ENCODE measurements at regions not wholly inside any gene's neighbourhood (a gene's known extent, or its start where the extent isn't known, plus 50 kb on each side); places are given as distances from the start of the nearest gene placed in this dataset.
"Not testable (repeated sequence)": the region's sequence is repeated elsewhere in the genome, so short reads cannot be mapped to it uniquely, and the experiment has no call there.

DNA sequence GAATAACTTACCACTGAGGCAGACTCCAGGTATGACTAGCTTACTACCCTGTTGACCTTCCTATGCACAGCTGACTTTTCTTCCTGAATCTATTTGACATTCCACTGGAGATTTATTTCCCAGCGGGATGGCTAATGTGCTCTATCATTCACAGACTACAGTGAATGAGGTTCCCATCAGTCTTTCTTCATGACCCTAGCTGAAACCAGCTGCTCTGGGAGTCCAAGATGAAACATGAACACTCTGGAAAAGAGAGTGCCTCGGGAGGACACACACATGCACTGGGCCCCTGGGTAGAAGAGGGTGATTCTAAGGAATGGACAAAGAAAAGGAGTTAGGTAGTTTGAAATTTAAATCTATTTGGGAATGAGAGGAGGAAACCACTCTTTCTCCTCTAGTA is 82.6 kb upstream of the DST start:
- Histone ChIP-seq H3K27ac (ENCODE audit: low read depth, low read length) (no peak overlapping the region; the same call in 1 of the 2 replicates), H3K9me3 (ENCODE audit: insufficient read depth, low read depth, low read length) (peaks cover 8% of the 10 kb centered on the region), H3K9ac (ENCODE audit: low read depth, low read length) (no peak overlapping the region), H3K27me3 (ENCODE audit: insufficient read depth, low read length) (no peaks in the 10 kb centered on the region), H3K36me3 (ENCODE audit: insufficient read depth, low read length) (0 out of 2 replicates have a peak, but pooled peaks cover 6% of the 10 kb centered on the region), H3K4me1 (ENCODE audit: insufficient read depth, low read length) (peaks cover 44% of the 10 kb centered on the region), H3K4me3 (ENCODE audit: low read length) (no peak overlapping the region)
- WGBS: 81% methylated on average over 2 of the region's 2 CpGs

DNA sequence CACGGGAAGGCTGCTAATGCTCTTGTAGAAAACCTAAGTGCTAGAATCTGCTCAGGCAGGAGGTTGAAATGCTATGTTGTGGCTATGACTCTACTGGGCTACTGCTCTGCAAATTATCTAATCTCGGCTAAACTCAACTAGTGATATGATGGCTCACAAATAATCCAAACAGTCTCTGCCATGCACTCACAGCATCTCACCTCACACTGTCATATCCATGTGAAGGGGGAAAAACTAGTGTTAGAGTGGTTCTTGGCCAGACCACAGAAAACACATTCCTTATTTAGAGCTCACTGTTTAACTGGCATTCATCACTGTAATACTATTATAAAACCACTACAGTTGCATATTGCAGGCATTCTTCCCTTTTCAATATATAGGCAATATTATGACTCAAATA is 81.8 kb upstream of the DST start:
- peaks cover 44% of the 10 kb centered on the region for H3K4me1 ChIP-seq (ENCODE audit: insufficient read depth, low read length)
- H3K9me3 ChIP-seq (ENCODE audit: insufficient read depth, low read depth, low read length): peaks cover 11% of the 10 kb centered on the region
- 97% methylated on average over 2 of the region's 2 CpGs for WGBS
- no peak overlapping the region for H3K4me3 ChIP-seq (ENCODE audit: low read length)
- 0 out of 2 replicates have a peak, but pooled peaks cover 6% of the 10 kb centered on the region for H3K36me3 ChIP-seq (ENCODE audit: insufficient read depth, low read length)
- no peaks in the 10 kb centered on the region for H3K27me3 ChIP-seq (ENCODE audit: insufficient read depth, low read length)
- no peak overlapping the region for H3K27ac ChIP-seq (ENCODE audit: low read depth, low read length)
- no peak overlapping the region for H3K9ac ChIP-seq (ENCODE audit: low read depth, low read length)

DNA sequence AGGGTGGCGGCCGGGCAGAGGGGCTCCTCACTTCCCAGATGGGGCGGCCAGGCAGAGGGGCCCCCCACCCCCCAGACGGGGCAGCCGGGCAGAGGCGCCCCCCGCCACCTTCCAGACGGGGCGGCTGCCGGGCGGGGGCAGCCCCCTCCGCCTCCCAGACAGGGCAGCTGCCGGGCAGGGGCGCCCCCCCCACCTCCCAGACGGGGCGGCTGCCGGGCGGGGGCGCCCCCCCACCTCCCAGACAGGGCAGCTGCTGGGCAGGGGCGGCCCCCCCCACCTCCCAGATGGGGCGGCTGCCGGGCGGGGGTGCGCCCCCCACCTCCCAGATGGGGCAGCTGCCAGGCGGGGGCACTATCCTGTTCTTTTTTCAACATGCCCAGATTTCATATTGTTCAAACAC is 78.2 kb upstream of the DST start:
- Histone ChIP-seq H3K27ac (ENCODE audit: low read depth, low read length) (no peak overlapping the region), H3K4me3 (ENCODE audit: low read length) (no peak overlapping the region), H3K9me3 (ENCODE audit: insufficient read depth, low read depth, low read length) (peaks cover 22% of the 10 kb centered on the region), H3K27me3 (ENCODE audit: insufficient read depth, low read length) (no peaks in the 10 kb centered on the region), H3K4me1 (ENCODE audit: insufficient read depth, low read length) (peaks cover 29% of the 10 kb centered on the region), H3K36me3 (ENCODE audit: insufficient read depth, low read length) (0 out of 2 replicates have a peak, but pooled peaks cover 6% of the 10 kb centered on the region), H3K9ac (ENCODE audit: low read depth, low read length) (no peak overlapping the region)
- 91% methylated on average over 23 of the region's 25 CpGs for WGBS

DNA sequence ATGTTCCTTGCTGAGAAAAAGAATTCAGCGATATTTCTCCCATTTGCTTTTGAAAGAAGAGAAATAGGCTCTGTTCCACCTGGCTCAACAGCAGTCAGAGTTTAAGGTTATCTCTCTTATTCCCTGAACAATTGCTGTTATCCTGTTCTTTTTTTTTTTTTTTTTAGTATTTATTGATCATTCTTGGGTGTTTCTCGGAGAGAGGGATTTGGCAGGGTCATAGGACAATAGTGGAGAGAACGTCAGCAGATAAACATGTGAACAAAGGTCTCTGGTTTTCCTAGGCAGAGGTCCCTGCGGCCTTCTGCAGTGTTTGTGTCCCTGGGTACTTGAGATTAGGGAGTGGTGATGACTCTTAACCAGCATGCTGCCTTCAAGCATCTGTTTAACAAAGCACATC is 77.5 kb upstream of the DST start:
- not testable (repeated sequence) for H3K4me3 ChIP-seq (ENCODE audit: low read length); H3K27me3 ChIP-seq (ENCODE audit: insufficient read depth, low read length); H3K36me3 ChIP-seq (ENCODE audit: insufficient read depth, low read length); H3K9ac ChIP-seq (ENCODE audit: low read depth, low read length); H3K27ac ChIP-seq (ENCODE audit: low read depth, low read length)
- 81% methylated on average over 3 of the region's 4 CpGs for WGBS
- peaks cover 29% of the 10 kb centered on the region for H3K4me1 ChIP-seq (ENCODE audit: insufficient read depth, low read length)
- peaks cover 22% of the 10 kb centered on the region for H3K9me3 ChIP-seq (ENCODE audit: insufficient read depth, low read depth, low read length)

GRCh38 chr6:56719315-56720058 is 76.8 kb upstream of the DST start:
- H3K27ac ChIP-seq (ENCODE audit: low read depth, low read length); H3K36me3 ChIP-seq (ENCODE audit: insufficient read depth, low read length); H3K4me3 ChIP-seq (ENCODE audit: low read length); H3K9ac ChIP-seq (ENCODE audit: low read depth, low read length); H3K27me3 ChIP-seq (ENCODE audit: insufficient read depth, low read length): not testable (repeated sequence)
- peaks cover 29% of the 10 kb centered on the region for H3K4me1 ChIP-seq (ENCODE audit: insufficient read depth, low read length)
- 90% methylated on average over 10 of the region's 13 CpGs for WGBS
- H3K9me3 ChIP-seq (ENCODE audit: insufficient read depth, low read depth, low read length): peaks cover 22% of the 10 kb centered on the region

- no peak overlapping the region for H3K27ac ChIP-seq (ENCODE audit: low read depth, low read length)
- H3K4me3 ChIP-seq (ENCODE audit: low read length): no peak overlapping the region
- H3K4me1 ChIP-seq (ENCODE audit: insufficient read depth, low read length): peaks cover 39% of the 10 kb centered on the region
- no peak overlapping the region for H3K9ac ChIP-seq (ENCODE audit: low read depth, low read length)
- no peaks in the 10 kb centered on the region for H3K27me3 ChIP-seq (ENCODE audit: insufficient read depth, low read length)
- H3K36me3 ChIP-seq (ENCODE audit: insufficient read depth, low read length): 0 out of 2 replicates have a peak, but pooled peaks cover 6% of the 10 kb centered on the region
- peaks cover 22% of the 10 kb centered on the region for H3K9me3 ChIP-seq (ENCODE audit: insufficient read depth, low read depth, low read length)
Measured at GRCh38 chr6:56718236-56718635, 75.5 kb upstream of the DST start.

GRCh38 chr6:56716229-56716628 is 73.5 kb upstream of the DST start:
- H3K27me3 ChIP-seq (ENCODE audit: insufficient read depth, low read length): no peaks in the 10 kb centered on the region
- H3K4me1 ChIP-seq (ENCODE audit: insufficient read depth, low read length): peaks cover 49% of the 10 kb centered on the region
- H3K36me3 ChIP-seq (ENCODE audit: insufficient read depth, low read length): no peaks in the 10 kb centered on the region
- WGBS: 96% methylated on average over 3 of the region's 3 CpGs
- H3K9me3 ChIP-seq (ENCODE audit: insufficient read depth, low read depth, low read length): peaks cover 14% of the 10 kb centered on the region; the same call in 1 of the 2 replicates
- no peak overlapping the region for H3K4me3 ChIP-seq (ENCODE audit: low read length)
- H3K27ac ChIP-seq (ENCODE audit: low read depth, low read length): no peak overlapping the region
- H3K9ac ChIP-seq (ENCODE audit: low read depth, low read length): no peak overlapping the region

GRCh38 chr6:56715741-56716140 is 73.1 kb upstream of the DST start:
- no peak overlapping the region for H3K4me3 ChIP-seq (ENCODE audit: low read length)
- H3K27me3 ChIP-seq (ENCODE audit: insufficient read depth, low read length): no peaks in the 10 kb centered on the region
- peak overlapping the region; percentile 54 for H3K27ac ChIP-seq (ENCODE audit: low read depth, low read length)
- H3K9me3 ChIP-seq (ENCODE audit: insufficient read depth, low read depth, low read length): peaks cover 14% of the 10 kb centered on the region; the same call in 1 of the 2 replicates
- H3K36me3 ChIP-seq (ENCODE audit: insufficient read depth, low read length): no peaks in the 10 kb centered on the region
- 83% methylated on average over 3 of the region's 3 CpGs for WGBS
- no peak overlapping the region for H3K9ac ChIP-seq (ENCODE audit: low read depth, low read length)
- H3K4me1 ChIP-seq (ENCODE audit: insufficient read depth, low read length): peaks cover 52% of the 10 kb centered on the region

GRCh38 chr6:56714982-56715456 is 72.3 kb upstream of the DST start:
- peaks cover 60% of the 10 kb centered on the region for H3K4me1 ChIP-seq (ENCODE audit: insufficient read depth, low read length)
- H3K27me3 ChIP-seq (ENCODE audit: insufficient read depth, low read length): no peaks in the 10 kb centered on the region
- no peaks in the 10 kb centered on the region for H3K36me3 ChIP-seq (ENCODE audit: insufficient read depth, low read length)
- H3K9ac ChIP-seq (ENCODE audit: low read depth, low read length): no peak overlapping the region
- H3K9me3 ChIP-seq (ENCODE audit: insufficient read depth, low read depth, low read length): peaks cover 14% of the 10 kb centered on the region; the same call in 1 of the 2 replicates
- H3K4me3 ChIP-seq (ENCODE audit: low read length): no peak overlapping the region
- 17% methylated on average over 2 of the region's 2 CpGs for WGBS
- H3K27ac ChIP-seq (ENCODE audit: low read depth, low read length): peak overlapping the region; percentile 54; the same call in 1 of the 2 replicates

DNA sequence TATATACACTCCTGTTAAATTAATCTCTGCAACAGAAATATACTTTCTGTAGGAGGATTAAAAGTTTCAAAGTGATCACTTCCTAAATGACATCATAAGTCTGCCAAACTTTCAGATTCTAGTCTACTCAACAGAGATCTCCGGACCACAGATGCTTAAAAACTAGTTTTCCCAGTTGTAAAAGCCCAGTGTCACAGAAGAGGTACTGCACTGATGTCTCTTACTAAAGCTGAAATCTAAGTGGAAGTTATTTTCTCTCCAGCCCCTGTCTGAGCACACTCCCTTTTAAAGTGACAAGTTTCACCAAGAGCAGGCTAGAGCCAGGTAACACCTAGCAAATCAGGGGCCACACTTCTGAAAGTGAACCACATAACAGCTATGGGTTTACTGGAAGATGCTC is 71.6 kb upstream of the DST start:
- H3K4me3 ChIP-seq (ENCODE audit: low read length): no peak overlapping the region
- no peak overlapping the region for H3K27ac ChIP-seq (ENCODE audit: low read depth, low read length)
- peaks cover 67% of the 10 kb centered on the region for H3K4me1 ChIP-seq (ENCODE audit: insufficient read depth, low read length)
- peaks cover 10% of the 10 kb centered on the region; the same call in 1 of the 2 replicates for H3K9me3 ChIP-seq (ENCODE audit: insufficient read depth, low read depth, low read length)
- H3K36me3 ChIP-seq (ENCODE audit: insufficient read depth, low read length): no peaks in the 10 kb centered on the region
- WGBS: 97% methylated on average over 1 of the region's 1 CpG
- no peak overlapping the region for H3K9ac ChIP-seq (ENCODE audit: low read depth, low read length)
- H3K27me3 ChIP-seq (ENCODE audit: insufficient read depth, low read length): no peaks in the 10 kb centered on the region

- no peak overlapping the region for H3K9ac ChIP-seq (ENCODE audit: low read depth, low read length)
- peaks cover 69% of the 10 kb centered on the region for H3K4me1 ChIP-seq (ENCODE audit: insufficient read depth, low read length)
- no peaks in the 10 kb centered on the region for H3K36me3 ChIP-seq (ENCODE audit: insufficient read depth, low read length)
- H3K27ac ChIP-seq (ENCODE audit: low read depth, low read length): peak overlapping the region; percentile 26
- no peak overlapping the region for H3K4me3 ChIP-seq (ENCODE audit: low read length)
- no peaks in the 10 kb centered on the region for H3K9me3 ChIP-seq (ENCODE audit: insufficient read depth, low read depth, low read length)
- WGBS: 55% methylated on average over 3 of the region's 3 CpGs
- H3K27me3 ChIP-seq (ENCODE audit: insufficient read depth, low read length): no peaks in the 10 kb centered on the region
Measured at GRCh38 chr6:56713254-56713672, 70.6 kb upstream of the DST start.
